GM18858 (cell line): ENCODE measurements at regions not wholly inside any gene's neighbourhood (a gene's known extent, or its start where the extent isn't known, plus 50 kb on each side); places are given as distances from the start of the nearest gene placed in this dataset.
"Not testable (repeated sequence)": the region's sequence is repeated elsewhere in the genome, so short reads cannot be mapped to it uniquely, and the experiment has no call there.

Source experiments
- ATAC-seq: cut with Tn5 transposase; IDR thresholded peaks from one replicate; pipeline ENCODE4 v1.9.1; 2021; ENCODE audit not compliant: unreplicated experiment

DNA sequence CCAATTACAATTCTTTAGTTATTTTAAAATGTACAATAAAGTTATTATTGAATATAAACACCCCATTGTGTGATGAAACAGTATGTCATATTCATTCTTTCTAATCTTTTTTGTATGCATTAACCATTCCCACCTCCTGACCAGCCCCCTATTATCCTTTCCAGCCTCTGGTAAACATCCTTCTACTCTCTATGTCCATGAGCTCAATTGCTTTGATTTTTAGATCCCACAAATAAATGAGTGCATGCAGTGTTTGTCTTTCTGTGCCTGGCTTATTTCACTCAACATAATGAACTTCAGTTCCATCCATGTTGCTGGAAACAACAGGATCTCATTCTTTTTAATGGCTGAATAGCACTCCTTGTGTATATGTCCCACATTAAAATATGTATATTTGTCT lies 1858.9 kb upstream of the C9orf72 start:
- no peak for ATAC-seq

DNA sequence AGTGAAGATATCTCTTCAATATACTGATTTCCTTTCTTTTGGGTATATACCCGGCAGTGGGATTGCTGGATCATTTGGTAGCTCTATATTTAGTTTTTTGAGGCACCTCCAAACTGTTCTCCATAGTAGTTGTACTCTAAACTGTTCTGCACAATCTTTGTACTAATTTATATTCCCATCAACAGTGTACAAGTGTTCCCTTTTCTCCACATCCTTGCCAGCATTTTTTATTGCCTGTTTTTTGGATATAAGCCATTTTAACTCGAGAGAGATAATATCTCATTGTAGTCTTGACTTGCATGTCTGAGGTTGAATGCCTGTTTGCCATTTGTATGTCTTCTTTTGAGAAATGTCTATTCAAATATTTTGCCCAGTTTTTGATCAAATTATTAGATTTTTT lies 1859.4 kb upstream of the C9orf72 start:
- not testable (repeated sequence) for ATAC-seq

DNA sequence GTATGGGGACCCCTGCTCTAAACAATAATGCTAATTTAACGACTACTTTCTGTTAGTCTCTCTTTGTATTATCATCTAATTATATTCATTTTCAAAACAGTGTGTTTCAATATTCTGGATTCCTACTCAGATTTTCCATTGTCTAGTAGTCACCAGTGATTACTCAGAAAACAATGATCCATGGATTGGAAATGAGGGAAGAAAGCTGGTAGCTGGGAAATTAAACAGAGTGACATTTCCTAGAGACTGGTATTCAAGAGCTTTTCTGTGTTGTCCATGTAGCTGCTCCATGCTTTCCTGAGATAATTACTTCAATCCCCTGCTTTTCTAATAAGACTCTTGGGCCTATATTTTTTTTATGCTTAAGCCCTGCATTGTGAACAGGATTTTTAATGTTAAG lies 1862.1 kb upstream of the C9orf72 start:
- ATAC-seq = no peak

DNA sequence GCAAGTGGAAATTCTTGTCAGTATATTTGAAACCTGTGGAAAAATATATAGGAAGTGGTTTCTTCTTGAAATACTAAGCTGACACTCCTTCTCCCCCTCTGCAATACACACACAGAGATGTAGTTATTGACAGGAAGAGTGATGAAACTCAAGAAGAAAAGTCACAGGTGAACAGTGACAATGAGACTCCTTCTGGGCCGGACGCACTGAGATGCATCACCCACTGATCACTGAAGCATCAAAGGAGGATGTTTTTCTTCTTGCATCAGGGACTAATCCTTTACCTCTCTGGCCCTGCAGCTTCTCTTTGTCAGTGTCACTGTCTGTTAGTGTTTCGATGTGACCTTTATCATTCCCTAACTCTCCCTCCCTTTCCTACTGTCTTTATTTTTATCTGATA lies 1864.2 kb upstream of the C9orf72 start:
- no peak for ATAC-seq

DNA sequence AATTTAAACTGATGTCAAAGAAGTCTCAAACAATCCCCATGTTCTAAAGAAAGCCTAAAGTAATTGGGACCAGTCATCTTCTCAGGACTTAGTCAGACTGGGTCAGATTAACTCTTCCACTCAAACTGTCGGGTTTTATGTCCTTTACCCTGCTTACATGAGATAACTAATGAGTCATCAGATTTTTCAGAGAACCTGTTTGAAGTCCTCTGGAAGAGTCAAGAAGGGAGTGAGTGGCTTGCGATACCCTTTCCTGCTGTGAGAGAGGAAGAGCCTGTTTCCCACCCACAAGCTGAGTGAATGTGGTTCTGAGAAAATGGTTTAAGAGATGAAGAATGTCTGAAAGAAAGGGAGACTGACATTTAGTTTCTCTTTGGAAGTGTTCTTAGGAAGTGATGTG lies 1866.7 kb upstream of the C9orf72 start:
- ATAC-seq = no peak

DNA sequence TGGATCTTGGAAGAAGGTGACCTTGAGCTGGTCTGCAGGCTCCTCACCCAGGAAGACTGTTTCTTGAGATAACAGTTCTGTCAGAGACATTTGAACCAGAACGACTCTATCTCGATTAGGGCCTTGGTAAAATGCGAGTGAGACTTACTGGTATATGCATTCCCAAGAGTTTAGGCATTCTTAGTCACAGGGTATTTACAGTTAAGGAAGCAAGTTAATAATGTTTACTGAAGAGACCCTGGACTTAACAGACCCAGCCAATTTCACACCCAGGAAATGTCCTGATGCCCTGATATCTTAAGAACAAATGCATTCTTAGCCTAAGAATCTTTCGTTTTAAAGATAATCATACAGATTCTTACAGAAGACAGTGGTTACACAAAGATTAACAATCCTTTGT lies 1867.2 kb upstream of the C9orf72 start:
- ATAC-seq = no peak

DNA sequence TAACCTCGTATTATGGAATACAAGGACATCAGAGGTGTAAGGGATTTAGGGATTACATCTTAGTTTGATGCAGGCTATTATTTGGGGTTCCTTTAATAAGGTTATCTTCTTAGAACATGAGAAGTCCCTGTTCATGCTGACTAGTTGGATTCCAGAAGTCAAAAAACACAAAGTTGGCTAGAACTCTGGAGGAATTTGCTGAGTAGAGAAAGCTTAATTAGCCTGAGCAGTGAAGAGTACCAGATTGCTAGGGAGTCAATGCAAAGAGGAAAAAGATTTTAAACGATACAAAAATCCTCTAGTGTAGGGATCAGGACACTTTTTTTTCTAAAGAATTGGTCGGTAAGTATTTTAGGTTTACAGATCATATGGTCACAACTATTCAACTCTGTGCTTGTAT lies 1872.5 kb upstream of the C9orf72 start:
- ATAC-seq = no peak

DNA sequence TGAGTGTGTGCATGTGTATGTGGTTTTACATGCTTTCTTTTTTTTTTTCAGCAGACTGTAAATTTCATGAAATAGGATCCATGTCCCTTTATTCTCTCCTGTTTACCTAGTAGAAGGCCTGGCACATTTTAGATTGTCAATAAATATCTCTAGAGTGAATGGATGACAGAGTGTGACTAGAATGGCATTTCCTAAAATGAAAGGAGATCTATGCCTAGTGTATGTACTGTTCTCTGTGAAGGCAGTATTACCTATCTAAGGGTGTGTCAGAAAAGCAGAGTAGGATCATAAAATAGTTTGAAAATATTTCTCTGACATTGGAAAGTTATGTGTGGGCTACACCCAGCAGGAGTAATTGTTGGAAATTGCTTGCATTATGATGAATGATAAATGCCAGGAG lies 1876.0 kb upstream of the C9orf72 start:
- ATAC-seq = no peak

DNA sequence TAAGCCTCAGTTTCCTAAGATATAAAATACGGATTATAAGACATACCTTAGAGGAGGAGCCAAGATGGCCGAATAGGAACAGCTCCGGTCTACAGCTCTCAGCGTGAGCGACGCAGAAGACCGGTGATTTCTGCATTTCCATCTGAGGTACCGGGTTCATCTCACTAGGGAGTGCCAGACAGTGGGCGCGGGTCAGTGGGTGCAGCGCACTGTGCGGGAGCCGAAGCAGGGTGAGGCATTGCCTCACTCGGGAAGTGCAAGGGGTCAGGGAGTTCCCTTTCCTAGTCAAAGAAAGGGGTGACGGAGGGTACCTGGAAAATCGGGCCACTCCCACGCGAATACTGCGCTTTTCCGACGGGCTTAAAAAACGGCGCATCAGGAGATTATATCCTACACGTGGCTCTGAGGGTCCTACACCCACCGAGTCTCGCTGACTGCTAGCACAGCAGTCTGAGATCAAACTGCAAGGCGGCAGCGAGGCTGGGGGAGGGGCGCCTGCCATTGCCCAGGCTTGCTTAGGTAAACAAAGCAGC lies 1877.1 kb upstream of the C9orf72 start:
- not testable (repeated sequence) for ATAC-seq

DNA sequence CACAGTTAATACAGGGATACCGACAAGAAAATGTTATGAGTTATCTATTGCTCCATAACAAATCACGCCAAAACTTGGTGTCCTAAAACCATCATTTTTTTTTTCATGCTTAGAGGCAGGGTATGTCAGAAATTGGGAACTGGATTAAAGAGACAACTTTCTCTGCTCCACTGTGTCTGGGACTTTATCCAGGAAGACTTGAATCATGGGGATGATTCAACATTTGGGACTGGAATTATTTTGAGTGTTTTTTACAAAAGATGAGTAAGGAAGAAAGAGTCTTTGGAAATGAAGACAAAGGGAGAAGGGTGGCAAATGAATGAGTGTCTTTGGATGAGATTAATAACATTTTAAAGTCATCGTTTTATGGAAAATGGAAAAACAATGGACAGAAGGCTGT lies 1883.7 kb upstream of the C9orf72 start:
- ATAC-seq = no peak

DNA sequence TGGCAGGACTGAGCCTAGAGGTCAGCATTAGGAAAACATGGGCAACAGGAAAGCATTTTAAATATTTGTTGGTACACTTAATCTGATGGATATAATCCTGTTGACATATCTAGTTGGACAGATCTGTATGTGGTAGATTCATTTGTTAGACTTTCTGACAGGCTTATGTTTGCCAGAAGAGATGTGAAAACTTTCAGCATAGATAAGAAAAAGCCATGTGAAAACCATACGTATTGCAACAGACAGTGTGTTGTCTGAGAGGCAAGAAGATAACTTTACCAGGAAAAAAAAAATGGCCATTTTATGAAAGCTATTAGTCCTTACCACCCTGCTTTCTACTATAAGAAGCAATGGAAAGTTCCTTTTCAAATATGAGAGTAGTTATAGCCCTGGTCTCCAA lies 1902.2 kb upstream of the C9orf72 start:
- ATAC-seq = no peak

DNA sequence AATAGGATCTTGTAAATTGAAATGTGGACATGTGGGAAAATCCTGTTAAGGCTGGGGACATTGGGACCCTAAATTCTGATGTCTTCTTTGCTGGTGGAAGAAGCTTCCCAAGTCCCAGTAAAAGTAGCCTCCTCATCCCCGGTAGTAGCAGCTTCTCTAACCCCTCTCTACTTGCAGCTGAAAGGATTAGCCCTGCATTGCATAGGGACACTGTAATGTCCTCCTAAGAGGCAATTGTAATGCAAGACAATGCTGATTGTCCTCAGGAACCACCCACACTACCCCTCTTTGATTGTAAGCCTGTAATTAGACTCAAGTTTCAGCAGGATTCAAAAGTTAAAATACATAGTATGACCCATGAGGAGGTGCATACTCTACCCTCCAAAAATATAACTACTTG lies 1938.4 kb upstream of the C9orf72 start:
- no peak for ATAC-seq

DNA sequence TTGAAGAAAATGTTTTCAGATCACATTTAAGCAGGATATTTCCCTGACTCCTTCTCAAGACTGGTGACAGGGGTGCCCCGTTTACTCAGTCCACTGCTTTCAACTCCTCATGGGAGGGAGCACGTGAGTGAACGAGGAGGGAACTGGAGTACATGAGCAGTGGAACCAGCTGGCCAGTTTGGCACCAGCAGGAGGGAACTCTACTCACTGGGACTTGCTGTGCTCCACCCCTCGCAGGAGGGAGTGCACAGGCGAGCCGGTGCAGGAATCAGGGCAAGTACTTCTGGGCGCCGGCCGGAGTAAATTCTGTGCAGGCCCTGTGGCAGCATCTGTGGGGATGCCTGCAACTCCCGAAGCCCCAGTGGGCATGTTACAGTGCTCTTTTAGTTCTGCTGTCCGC lies 1941.1 kb upstream of the C9orf72 start:
- ATAC-seq = no peak

DNA sequence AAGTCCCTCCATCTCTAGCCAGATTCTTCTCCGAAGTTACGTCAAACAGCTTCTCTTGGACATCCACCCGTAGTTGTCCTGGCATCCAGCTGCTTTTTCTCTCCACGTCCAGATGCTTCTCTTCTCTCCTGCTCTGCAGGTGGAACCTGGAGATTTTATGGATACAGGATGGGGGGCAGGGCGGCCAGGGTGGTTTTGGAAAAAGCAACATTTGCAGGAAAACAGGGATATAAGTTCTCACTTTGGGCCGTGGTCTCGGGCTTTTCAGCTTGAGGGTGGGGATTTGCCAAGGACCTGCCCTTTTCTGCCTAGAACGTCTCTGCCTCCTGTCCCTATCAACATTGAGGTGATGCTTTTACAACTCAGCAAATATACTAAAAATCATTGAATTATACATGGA lies 1941.6 kb upstream of the C9orf72 start:
- ATAC-seq = no peak

DNA sequence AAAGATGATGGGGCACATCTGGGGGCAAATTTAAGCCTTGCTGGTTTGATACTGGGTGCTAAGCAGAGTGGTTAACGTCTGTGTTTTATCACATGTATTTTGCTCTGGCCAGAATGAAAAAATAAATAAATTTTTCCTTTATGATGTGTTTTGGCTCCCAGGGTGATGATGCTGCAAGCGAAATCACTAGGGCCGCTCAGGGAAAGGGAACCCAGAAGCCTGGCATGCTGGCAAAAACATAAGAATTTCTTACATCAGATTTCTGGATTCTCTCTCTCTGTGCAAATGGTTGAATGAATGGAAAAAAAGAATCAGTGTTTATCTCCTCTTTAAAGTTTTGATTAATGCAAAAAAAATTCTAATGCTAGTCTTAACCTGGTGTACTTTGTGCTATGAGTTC lies 1975.2 kb upstream of the C9orf72 start:
- ATAC-seq = no peak

DNA sequence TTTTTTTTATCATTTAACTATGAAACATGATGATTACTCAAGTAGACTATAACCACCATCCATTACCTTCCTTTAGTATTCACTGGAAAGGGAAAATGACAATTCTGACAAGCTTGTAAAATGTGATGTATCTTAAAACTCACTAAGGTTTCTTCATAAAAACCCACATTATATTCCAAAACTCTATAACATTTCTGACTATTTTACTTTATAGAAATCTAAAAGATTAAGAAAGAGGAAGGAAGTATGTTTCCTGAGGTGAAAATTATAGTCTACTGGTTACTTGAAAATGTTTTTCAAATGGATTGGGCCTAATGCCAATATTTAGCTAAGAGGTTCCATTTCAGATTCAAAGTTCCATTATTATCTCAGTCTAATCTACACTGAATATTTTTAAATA lies 1982.2 kb upstream of the C9orf72 start:
- ATAC-seq = no peak

DNA sequence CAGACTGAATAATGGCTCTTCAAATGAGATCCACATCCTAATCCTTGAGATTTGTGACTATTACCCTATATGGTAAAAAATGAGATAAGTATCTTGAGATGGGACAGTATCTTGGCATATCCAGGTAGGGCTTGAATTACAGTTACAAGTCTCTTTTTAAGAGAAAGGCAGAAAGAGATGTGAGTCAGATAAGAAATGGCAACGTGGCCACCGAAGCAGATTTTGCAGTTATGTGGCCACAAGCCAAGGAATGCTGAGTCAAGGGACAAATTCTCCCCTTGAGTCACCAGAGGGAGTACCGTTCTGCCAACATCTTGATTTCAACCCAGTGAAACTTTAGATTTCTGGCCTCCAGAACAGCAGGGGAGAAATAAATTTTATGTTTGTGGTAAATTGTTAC lies 1983.0 kb upstream of the C9orf72 start:
- no peak for ATAC-seq

DNA sequence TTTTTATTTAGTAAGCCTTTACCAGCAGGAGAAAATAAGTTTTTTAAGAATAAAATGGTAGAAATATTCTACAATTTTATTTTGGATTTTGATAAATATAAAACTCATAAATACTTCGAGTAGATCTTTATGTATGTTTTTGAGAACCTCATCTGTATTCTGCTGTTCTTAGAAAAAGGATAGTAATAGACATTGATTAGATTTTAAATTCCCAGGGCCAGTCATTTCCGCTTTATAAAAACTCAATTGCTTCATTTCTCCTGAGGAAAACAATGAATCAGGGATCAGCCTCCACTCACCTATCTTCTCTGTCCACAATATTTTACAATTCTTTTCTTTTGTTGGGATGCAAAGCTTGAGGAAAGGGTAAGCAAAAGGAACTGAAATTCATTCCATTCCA lies 1983.5 kb upstream of the C9orf72 start:
- no peak for ATAC-seq

DNA sequence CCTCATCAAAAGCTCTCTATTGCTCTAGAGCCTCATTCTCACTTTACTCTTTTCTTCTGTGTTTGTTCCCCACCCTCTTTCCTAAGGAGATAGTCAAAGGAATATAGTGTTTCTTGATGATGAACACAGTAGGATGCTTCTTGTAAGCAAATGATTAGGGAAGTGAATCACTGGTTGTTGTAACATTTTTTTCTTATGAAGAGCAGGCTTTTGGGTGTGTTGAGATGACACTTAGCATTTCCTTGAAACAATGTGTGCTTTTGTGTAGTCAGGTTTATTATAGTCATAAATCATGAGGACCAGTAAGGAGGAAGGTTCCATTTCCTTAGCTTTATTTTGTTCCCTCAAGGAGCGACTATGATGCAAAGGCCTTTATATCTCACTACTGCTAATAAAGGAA lies 1991.3 kb upstream of the C9orf72 start:
- ATAC-seq = no peak

DNA sequence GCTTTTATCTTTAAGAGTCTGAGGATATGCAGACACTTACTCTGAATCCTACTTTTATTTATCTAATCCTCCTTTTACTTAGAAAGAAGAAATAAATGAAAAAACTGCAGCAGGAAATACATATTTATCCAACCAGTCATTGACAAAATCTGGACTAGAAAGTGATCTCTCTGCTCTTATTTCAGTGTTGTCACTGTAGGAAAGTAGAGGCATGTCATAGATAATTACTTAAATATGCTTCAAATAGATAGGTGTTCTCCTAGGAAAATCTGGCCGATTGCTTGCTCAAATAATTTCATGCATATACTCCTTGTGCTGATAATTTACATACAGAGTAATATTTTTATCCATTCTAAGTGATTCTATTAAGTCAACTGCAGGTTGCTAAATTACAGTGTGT lies 2001.9 kb upstream of the C9orf72 start:
- no peak for ATAC-seq

DNA sequence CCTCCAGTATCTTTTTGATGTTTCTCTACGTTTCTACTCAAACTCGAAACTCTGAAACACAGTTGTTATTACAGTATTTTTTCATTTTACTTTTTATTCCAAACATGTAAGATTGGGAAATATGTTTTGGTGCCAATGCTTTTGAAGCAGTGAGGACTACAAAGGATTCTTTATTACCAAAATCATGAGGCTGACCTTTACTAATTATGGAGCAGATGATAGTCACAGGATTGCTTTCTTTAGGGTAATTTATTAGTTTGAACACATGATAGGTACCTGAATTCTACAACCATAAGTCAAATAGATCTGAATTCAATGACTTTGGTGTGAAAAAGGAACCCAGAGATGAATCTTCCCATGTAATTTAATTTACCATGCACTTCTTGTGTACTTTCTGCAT lies 2015.1 kb upstream of the C9orf72 start:
- no peak for ATAC-seq

DNA sequence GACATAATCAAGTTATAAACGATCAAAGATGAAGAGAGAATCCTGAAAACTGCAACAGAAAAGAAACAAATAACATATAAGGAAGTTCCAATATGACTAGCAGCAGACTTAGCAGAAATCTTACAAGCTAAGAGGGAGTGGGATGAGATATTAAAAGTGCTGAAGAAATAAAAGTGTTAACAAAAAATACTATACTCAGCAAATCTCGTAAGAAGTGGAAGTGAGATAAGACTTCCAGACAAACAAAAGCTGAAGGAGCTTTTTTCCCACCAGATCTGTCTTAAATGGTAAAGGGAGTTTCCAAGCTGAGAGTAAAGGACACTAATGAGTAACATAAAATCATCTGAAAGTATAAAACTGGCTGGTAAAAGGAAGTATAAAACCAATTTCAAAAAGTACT lies 2036.0 kb upstream of the C9orf72 start:
- ATAC-seq = no peak

DNA sequence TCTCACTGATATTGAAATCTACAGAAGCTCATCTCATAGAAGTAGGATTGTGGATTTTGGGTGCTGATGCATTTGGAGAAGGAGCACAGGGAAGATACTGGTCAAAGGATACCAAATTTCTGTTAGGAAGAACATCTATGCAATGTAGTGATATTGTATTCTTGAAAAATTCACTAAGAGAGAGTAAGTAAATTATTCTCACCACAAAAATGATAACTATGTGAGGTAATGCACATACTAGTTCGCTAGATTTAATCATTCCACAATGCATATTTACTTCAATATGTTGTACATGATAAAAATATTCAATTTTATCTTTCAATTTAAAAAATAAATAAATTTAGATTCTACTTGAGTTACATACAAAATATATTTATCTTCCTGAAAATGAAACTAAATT lies 2040.5 kb upstream of the C9orf72 start:
- ATAC-seq = no peak

DNA sequence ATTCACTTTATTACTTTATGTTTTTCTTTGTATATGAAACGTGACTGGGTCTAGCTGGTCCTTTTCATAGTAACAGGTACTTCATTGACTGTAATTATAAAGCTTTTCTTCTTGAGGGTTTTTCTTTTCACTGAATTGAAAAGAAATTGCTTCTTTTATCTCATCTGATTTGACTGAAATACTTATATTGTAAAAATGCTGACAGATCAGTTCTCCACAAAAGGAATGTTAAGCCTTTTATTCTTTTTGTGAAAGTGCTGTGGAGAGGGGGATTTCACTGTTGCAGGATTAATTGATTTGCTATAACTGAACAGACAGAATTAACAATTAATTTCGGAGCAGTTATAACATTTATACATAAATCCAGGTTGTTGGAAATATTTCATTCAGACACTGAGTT lies 2043.6 kb upstream of the C9orf72 start:
- no peak for ATAC-seq
